Panc1 (cell line): ENCODE measurements at regions not wholly inside any gene's neighbourhood (a gene's known extent, or its start where the extent isn't known, plus 50 kb on each side); places are given as distances from the start of the nearest gene placed in this dataset.

Source experiments
- ATAC-seq: fragments of 200-7000 bp; cut with Tn5 transposase; 2 replicates; pipeline ENCODE4 v1.9.1; 2020; ENCODE audit warnings: mild to moderate bottlenecking, moderate library complexity
- BruUV-seq: library from RNA; stranded (reverse); fragments of 400-500 nt; replicated peaks from 2 replicates; lab custom pipeline; 2021; lab: Mats Ljungman, UMichigan
- CTCF ChIA-PET: fragments of 300-600 bp; sonication (Branson Sonifier 250); formaldehyde crosslinking; loops from one replicate; lab custom pipeline; 2022; ENCODE audit warnings: antibody characterized with exemption; lab: Charles Lee
- POLR2A ChIA-PET: fragments of 300-600 bp; sonication (Branson Sonifier 250); formaldehyde crosslinking; loops from one replicate; lab custom pipeline; 2022; ENCODE audit warnings: antibody characterized with exemption; lab: Charles Lee
- DNase-seq: peaks from one replicate; pipeline ENCODE4 v3.0.0-alpha.2; 2010; ENCODE audit warnings: low read depth, low spot score
- H3K27ac ChIP-seq: 2 replicates; pipeline ENCODE4 v1.5.1; 2011; ENCODE audit warnings: mild to moderate bottlenecking, low read length, inconsistent platforms
- H3K27me3 ChIP-seq: fragments of 200-500 bp; sonication (Bioruptor generic); 2 replicates; pipeline ENCODE4 v1.6.0; 2014; ENCODE audit warnings: low read length, inconsistent platforms; ENCODE audit not compliant: control insufficient read depth, insufficient read depth
- H3K36me3 ChIP-seq: fragments of 200-500 bp; sonication (Bioruptor generic); 2 replicates; pipeline ENCODE4 v1.5.1; 2014; ENCODE audit warnings: inconsistent platforms, mild to moderate bottlenecking, low read length, moderate library complexity; ENCODE audit not compliant: control insufficient read depth, insufficient read depth
- H3K4me1 ChIP-seq: 2 replicates; pipeline ENCODE4 v1.5.1; 2011; ENCODE audit warnings: inconsistent platforms, mild to moderate bottlenecking, low read length, moderate library complexity; ENCODE audit not compliant: control insufficient read depth, insufficient read depth
- H3K4me3 ChIP-seq, 2 experiments: 2 replicates each; pipeline ENCODE4 v1.5.1; 2011 to 2012; ENCODE audit warnings: low read depth in 2 of 2, low read length in 2 of 2, mild to moderate bottlenecking in 2 of 2, inconsistent platforms in 1 of 2, moderate library complexity in 1 of 2
- H3K9me3 ChIP-seq: fragments of 200-500 bp; sonication (Bioruptor generic); 2 replicates; pipeline ENCODE4 v1.5.1; 2014; ENCODE audit warnings: low read depth, mild to moderate bottlenecking, inconsistent platforms, low read length, moderate library complexity; ENCODE audit not compliant: control insufficient read depth, insufficient read depth
- POLR2AphosphoS5 ChIP-seq: IDR thresholded peaks from 2 replicates; pipeline ENCODE4 v1.6.1; 2012; ENCODE audit warnings: mild to moderate bottlenecking, low read depth, low read length, moderate library complexity
- SIN3A ChIP-seq: IDR thresholded peaks from 2 replicates; pipeline ENCODE4 v1.6.1; 2012; ENCODE audit warnings: low read depth, mild to moderate bottlenecking, low read length, moderate library complexity, borderline replicate concordance; ENCODE audit not compliant: insufficient read depth
- TCF7L2 ChIP-seq: IDR thresholded peaks from 2 replicates; pipeline ENCODE4 v1.6.1; 2011; ENCODE audit warnings: mild to moderate bottlenecking, low read depth, low read length, inconsistent platforms
- in situ Hi-C: cut with HindIII; loops from 2 replicates; pipeline ENCODE4 v1.10.0; 2016; ENCODE audit warnings: low sequenced_read_pairs, low pct_unique_long_range_greater_than_20kb
- intact Hi-C: fragments of 100-400 bp; cut with micrococcal nuclease; formaldehyde crosslinking; loops from one replicate; pipeline ENCODE4 v1.10.0; 2022; ENCODE audit not compliant: unreplicated experiment
- TF ChIP-seq, protein P1 (sequence below): fragments of 450-650 bp; IDR thresholded peaks from 2 replicates; pipeline ENCODE4 v1.5.1; 2017; ENCODE audit warnings: mild to moderate bottlenecking
- TF ChIP-seq, protein P2 (sequence below), 2 experiments: IDR thresholded peaks; 2 replicates each; pipeline ENCODE4 v1.6.1; 2011 to 2012; ENCODE audit warnings: low read depth in 2 of 2, control low read depth in 1 of 2, low read length in 1 of 2, mild to moderate bottlenecking in 1 of 2, moderate library complexity in 1 of 2; ENCODE audit not compliant: insufficient read depth in 1 of 2

DNA sequence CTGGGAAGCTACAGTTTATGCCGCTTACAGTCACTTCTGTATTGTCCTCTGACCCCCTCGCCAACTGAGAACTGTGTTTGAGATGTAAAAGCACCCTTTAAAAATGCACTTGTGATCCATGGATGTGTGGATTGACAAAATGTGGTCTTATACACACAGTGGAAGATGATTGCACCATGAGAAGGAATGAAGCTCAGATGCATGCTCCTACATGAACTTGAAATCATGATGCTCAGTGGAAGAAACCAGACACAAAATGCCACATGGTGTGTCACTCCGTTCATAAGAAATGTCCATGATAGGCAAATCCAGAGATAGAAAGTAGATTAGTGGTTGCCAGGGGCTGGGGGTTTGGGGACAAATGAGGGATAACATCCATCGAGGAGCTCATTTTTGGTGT lies 58.0 kb downstream of the PITPNM2 start:
- CTCF ChIA-PET = no interaction called here
- H3K36me3 ChIP-seq = no peaks in the 10 kb centered on the region
- in situ Hi-C loops = no loop called here
- H3K9me3 ChIP-seq = no peaks in the 10 kb centered on the region
- ATAC-seq = no peak
- H3K27ac ChIP-seq = peak overlapping the region; percentile 91
- POLR2A ChIA-PET = no interaction called here
- no peaks in the 10 kb centered on the region for H3K27me3 ChIP-seq
- DNase-seq = no peak
- TSS peak; percentile 16 for BruUV-seq
- TF ChIP-seq TCF7L2 = no peak
- TF ChIP-seq SIN3A = no peak
- intact Hi-C loops = no loop called here
- peaks cover 56% of the 10 kb centered on the region for H3K4me1 ChIP-seq
- H3K4me3 ChIP-seq = no peak overlapping the region

DNA sequence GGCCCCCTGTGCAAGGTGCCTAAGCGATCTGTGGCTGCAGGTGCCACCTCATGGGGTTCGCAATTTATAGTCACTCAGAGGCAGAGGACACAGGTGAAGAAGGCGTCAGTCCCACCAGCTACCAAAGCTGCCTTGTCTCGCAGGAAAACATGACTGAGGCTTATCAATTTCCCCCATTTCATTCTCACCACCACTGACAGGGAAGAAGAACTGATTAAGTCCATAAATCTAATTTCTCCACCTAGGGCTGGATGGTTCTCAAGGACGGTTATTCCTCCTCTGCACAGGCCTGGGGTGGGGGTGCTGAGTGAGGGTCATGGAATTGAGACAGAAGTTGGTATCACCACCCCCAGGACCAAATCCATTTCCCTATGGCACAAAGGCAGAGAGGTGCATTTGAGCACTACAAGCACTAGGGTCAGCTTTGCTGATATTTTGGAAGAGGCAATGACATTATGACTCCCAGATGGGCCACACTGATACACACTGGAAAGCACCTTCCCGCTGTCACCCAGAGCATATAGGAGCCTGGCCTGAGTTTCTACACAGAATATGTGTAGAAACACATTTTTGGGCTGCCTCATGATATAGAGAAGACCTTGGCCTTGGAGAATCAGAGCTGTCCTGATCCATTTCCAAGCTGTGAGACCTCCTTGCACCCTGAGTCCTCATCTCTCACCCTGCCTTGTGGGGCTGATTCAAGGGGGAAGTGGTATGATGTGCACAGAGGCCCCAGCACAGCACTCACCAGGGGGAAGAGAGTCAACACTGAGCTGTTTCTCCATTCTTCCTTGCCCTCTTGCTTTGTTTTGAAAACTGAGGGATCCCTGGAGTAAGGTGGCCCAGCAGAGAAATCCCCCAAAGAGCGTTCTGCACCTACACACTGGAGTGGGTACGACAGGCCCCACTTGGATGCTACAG lies 59.4 kb downstream of the PITPNM2 start:
- Histone ChIP-seq H3K4me1 (peaks cover 60% of the 10 kb centered on the region), H3K9me3 (no peaks in the 10 kb centered on the region), H3K27me3 (no peaks in the 10 kb centered on the region), H3K4me3 (no peak overlapping the region), H3K36me3 (no peaks in the 10 kb centered on the region), H3K27ac (peak overlapping the region; percentile 45)
- ChIA-PET CTCF (interaction anchor here (0.6 kb wide), 1 partner anchor 728 kb away, joined by 4 read pairs; no protein-coding TSS in a partner anchor), POLR2A (no interaction called here)
- TF ChIP-seq, protein P1, sequence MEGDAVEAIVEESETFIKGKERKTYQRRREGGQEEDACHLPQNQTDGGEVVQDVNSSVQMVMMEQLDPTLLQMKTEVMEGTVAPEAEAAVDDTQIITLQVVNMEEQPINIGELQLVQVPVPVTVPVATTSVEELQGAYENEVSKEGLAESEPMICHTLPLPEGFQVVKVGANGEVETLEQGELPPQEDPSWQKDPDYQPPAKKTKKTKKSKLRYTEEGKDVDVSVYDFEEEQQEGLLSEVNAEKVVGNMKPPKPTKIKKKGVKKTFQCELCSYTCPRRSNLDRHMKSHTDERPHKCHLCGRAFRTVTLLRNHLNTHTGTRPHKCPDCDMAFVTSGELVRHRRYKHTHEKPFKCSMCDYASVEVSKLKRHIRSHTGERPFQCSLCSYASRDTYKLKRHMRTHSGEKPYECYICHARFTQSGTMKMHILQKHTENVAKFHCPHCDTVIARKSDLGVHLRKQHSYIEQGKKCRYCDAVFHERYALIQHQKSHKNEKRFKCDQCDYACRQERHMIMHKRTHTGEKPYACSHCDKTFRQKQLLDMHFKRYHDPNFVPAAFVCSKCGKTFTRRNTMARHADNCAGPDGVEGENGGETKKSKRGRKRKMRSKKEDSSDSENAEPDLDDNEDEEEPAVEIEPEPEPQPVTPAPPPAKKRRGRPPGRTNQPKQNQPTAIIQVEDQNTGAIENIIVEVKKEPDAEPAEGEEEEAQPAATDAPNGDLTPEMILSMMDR = no peak
- no peak for TF ChIP-seq POLR2AphosphoS5
- TF ChIP-seq, protein P2, sequence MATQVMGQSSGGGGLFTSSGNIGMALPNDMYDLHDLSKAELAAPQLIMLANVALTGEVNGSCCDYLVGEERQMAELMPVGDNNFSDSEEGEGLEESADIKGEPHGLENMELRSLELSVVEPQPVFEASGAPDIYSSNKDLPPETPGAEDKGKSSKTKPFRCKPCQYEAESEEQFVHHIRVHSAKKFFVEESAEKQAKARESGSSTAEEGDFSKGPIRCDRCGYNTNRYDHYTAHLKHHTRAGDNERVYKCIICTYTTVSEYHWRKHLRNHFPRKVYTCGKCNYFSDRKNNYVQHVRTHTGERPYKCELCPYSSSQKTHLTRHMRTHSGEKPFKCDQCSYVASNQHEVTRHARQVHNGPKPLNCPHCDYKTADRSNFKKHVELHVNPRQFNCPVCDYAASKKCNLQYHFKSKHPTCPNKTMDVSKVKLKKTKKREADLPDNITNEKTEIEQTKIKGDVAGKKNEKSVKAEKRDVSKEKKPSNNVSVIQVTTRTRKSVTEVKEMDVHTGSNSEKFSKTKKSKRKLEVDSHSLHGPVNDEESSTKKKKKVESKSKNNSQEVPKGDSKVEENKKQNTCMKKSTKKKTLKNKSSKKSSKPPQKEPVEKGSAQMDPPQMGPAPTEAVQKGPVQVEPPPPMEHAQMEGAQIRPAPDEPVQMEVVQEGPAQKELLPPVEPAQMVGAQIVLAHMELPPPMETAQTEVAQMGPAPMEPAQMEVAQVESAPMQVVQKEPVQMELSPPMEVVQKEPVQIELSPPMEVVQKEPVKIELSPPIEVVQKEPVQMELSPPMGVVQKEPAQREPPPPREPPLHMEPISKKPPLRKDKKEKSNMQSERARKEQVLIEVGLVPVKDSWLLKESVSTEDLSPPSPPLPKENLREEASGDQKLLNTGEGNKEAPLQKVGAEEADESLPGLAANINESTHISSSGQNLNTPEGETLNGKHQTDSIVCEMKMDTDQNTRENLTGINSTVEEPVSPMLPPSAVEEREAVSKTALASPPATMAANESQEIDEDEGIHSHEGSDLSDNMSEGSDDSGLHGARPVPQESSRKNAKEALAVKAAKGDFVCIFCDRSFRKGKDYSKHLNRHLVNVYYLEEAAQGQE (IDR thresholded peaks at IDR 0.05; ENCODE audit: insufficient read depth in 1 of 2, low read depth in 2 of 2, low read length in 1 of 2) = no peak
- no peak for TF ChIP-seq SIN3A
- TF ChIP-seq TCF7L2 = no peak
- intact Hi-C loops = no loop called here
- no peak for ATAC-seq
- in situ Hi-C loops = no loop called here
- BruUV-seq = no TSS peak
- no peak for DNase-seq
